GM18907 (cell line): ENCODE measurements at regions not wholly inside any gene's neighbourhood (a gene's known extent, or its start where the extent isn't known, plus 50 kb on each side); places are given as distances from the start of the nearest gene placed in this dataset.
"Not testable (repeated sequence)": the region's sequence is repeated elsewhere in the genome, so short reads cannot be mapped to it uniquely, and the experiment has no call there.

ENCODE experiments used
- ATAC-seq: cut with Tn5 transposase; IDR thresholded peaks from one replicate; pipeline ENCODE4 v1.9.1; 2021; ENCODE audit warnings: mild to moderate bottlenecking, moderate library complexity; ENCODE audit not compliant: unreplicated experiment

GRCh38 chr13:111757094-111757493 lies 309.9 kb upstream of the SOX1 start:
- ATAC-seq: not testable (repeated sequence)

- not testable (repeated sequence) for ATAC-seq
These were observed 309.3 kb upstream of the SOX1 start for GRCh38 chr13:111757618-111758017.

- ATAC-seq: not testable (repeated sequence)
These were observed 303.7 kb upstream of the SOX1 start for GRCh38 chr13:111763001-111763872.

DNA sequence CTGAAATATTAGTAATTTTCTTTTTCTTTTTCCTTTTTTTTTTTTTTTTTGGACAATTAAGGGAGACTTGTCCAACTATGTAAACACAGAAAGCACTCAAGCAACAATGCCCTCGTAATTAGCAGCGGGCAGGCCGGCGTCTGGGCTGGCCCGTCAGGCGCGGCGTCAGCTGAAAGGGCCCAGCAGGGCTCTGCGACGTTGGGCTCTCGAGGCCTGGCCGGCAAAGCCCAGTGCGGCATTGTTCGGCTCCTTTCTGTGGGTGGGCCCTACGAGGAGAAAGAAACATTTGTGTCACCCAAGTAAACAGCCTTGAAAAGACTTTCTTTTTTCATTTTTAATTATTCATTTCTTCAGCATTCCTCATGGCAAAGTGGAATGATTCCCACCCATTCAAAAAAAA lies 302.4 kb upstream of the SOX1 start:
- not testable (repeated sequence) for ATAC-seq

GRCh38 chr13:111764996-111765395 lies 302.0 kb upstream of the SOX1 start:
- not testable (repeated sequence) for ATAC-seq

GRCh38 chr13:111775718-111776117 lies 291.2 kb upstream of the SOX1 start:
- not testable (repeated sequence) for ATAC-seq

DNA sequence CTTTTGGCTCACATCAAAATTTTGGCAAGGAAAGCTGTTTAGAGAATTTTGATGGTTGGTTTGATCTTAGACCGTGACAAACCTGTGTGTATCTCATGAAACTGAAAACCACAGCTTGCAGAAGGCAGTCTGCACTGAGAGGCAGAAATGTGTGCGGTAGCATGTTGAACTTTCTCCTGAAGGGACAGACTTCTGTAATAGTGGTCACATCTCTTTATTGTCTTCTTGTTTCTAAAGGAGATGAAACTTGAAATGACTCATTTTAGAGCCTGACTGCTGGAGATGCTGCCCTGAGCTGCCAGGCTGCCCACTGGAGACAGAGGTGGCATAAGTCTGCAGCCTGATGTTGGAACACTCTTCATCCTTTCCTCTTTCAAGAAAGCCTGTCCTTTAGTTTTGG lies 289.6 kb upstream of the SOX1 start:
- peak; percentile 60 for ATAC-seq

- ATAC-seq: not testable (repeated sequence)
These were observed 285.6 kb upstream of the SOX1 start for GRCh38 chr13:111781395-111781794.

DNA sequence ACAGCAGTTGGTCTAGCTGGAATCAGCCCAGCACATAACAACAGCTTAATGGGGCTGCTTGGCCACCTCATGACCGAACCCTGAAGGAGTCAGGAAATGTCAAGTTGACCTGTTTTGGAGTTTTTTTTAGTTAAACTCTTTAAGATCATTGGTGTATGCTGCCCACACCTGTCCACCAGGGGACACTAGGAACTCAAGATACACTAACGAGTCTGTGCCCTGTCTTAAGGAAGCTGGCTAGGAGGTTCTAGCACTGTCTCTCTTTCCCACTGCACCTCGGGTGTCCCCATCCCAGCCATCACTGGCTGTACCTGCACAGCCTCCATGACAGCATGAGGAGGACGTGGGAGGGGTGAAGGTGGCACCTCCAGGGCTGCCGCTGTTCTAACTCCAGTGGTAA lies 279.6 kb upstream of the SOX1 start:
- ATAC-seq: not testable (repeated sequence)

- ATAC-seq: no peak
These were observed 277.9 kb upstream of the SOX1 start for GRCh38 chr13:111789011-111789410.

- no peak for ATAC-seq
These were observed 277.5 kb upstream of the SOX1 start for GRCh38 chr13:111789420-111789819.

GRCh38 chr13:111790621-111791020 lies 276.3 kb upstream of the SOX1 start:
- ATAC-seq: no peak

DNA sequence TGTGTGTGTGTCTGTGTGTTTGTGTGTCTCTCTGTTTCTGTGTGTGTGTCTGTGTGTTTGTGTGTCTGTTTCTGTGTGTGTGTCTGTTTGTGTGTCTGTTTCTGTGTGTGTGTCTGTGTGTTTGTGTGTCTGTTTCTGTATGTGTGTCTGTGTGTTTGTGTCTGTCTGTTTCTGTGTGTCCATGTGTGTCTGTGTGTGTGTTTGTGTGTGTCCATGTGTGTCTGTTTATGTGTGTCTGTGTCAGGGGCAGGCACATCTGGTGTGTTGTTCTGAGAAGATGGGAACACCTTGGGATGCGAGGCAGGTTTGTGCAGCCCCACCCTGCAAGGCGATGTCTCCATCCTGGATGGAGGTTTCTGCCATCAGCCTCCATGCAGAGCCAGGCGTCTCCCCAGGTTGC lies 275.8 kb upstream of the SOX1 start:
- ATAC-seq: no peak

GRCh38 chr13:111792956-111793355 lies 274.0 kb upstream of the SOX1 start:
- no peak for ATAC-seq
